22Rv1 (cell line): ENCODE measurements at regions not wholly inside any gene's neighbourhood (a gene's known extent, or its start where the extent isn't known, plus 50 kb on each side); places are given as distances from the start of the nearest gene placed in this dataset.

Source experiments
- H3K27ac ChIP-seq: fragments of 450-650 bp; 2 replicates; pipeline ENCODE4 v1.5.1; 2017
- ZFX ChIP-seq: fragments of 450-650 bp; IDR thresholded peaks from 2 replicates; pipeline ENCODE4 v1.6.1; 2017; ENCODE audit warnings: antibody characterized with exemption, borderline replicate concordance
- TF ChIP-seq, protein P1 (sequence below): fragments of 450-650 bp; IDR thresholded peaks from 2 replicates; pipeline ENCODE4 v1.5.1; 2017; ENCODE audit warnings: mild to moderate bottlenecking

DNA sequence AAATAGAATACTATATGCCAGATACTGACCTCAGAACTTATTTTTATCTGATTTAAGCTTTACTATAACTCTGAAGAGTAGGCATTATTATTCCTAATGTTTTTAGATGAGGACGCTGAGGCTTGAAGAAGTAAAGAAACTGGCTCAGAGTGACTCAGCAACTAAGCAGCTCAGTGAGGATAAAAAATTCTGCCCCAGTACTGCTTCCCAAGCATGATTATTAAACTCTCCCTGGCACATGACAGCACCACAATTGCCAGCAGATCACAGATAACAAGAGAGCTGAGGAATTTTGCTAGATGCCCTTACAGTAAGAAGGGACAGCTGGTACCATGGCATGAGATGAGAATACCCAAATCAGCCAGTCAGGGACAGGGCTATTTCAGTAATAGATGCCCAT, 219.4 kb downstream of the NKX6-1 start:
- TF ChIP-seq ZFX, result no peak
- H3K27ac ChIP-seq, result no peak overlapping the region

DNA sequence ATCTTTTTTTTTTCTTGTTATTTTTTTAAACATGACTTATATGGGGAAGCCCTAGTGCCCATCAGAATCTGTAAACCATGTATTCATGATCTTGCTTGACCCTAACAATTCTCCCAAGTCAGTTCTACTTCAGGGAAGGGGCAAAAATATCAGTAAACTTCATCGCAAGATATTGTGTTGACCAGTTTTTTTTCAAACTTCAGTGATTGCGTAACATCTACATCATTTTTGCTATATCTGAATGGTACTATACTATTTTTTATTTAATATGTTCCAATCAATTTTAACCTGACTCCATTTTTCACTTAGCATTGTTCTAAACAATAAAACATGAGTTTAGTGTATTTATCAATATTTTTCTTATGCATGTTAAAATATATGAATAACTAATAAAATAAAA, 221.2 kb downstream of the NKX6-1 start:
- TF ChIP-seq, protein P1, sequence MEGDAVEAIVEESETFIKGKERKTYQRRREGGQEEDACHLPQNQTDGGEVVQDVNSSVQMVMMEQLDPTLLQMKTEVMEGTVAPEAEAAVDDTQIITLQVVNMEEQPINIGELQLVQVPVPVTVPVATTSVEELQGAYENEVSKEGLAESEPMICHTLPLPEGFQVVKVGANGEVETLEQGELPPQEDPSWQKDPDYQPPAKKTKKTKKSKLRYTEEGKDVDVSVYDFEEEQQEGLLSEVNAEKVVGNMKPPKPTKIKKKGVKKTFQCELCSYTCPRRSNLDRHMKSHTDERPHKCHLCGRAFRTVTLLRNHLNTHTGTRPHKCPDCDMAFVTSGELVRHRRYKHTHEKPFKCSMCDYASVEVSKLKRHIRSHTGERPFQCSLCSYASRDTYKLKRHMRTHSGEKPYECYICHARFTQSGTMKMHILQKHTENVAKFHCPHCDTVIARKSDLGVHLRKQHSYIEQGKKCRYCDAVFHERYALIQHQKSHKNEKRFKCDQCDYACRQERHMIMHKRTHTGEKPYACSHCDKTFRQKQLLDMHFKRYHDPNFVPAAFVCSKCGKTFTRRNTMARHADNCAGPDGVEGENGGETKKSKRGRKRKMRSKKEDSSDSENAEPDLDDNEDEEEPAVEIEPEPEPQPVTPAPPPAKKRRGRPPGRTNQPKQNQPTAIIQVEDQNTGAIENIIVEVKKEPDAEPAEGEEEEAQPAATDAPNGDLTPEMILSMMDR, result no peak
- no peak for TF ChIP-seq ZFX
- no peak overlapping the region for H3K27ac ChIP-seq

DNA sequence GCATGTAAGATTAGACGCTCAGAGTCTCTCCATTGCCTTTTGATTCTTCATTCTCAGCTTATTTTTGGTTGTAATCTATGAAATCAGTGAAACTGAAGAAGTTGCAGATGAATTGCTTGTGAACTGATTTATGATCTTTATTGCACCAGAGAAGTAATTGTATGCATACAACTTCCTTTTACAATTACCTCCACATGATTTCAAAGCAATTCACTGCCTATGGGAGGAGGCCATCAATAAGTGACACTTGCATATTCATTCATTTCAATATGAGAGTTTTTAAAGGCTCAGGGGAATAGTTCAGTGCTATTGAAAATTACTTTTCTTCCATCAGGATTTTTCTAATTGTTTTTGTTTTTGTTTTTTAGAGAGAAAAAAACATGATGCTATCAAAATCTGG, 222.3 kb downstream of the NKX6-1 start:
- TF ChIP-seq, protein P1, result no peak
- no peak for TF ChIP-seq ZFX
- H3K27ac ChIP-seq, result no peak overlapping the region

DNA sequence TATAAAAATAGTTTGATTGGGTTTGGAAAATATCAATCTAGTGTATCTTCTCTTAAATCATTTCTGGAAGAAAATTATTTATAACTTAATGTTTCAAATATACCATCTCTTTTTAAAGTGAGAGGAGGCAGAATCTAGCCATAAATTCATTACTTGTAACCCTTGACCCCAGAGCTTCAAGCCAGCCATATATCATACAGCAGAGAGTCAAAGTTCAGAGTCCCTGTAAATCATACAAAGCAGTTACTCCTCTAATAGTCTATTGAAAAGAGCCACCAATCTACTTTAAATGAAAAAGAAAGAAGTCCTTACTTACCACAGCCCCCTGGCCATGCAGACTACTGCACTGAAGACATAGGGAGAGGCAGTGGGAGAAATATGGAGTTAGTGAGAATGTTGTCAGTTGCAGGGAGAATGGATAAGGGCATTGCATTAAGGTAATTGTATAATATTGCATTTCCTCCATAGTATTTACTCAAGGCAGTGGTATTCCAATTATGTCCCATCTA, 229.5 kb downstream of the NKX6-1 start:
- no peak for TF ChIP-seq ZFX
- TF ChIP-seq, protein P1, result no peak
- H3K27ac ChIP-seq, result no peak overlapping the region

DNA sequence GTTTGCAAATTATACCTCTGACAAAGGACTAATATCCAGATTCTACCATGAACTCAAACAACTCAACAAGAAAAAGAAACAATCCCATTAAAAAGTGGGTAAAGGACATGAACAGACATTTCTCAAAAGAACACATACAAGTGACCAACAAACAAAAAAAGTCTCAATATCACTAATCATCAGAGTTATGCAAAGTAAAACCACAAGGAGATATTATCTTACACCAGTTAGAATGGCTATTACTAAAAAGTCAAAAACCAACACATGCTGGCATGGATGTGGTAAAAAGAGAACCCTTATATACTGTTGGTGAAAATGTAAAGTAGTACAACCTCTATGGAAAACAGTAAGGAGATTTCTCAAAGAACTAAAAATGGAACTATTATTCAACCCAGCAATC, 234.4 kb downstream of the NKX6-1 start:
- TF ChIP-seq, protein P1, result no peak
- TF ChIP-seq ZFX, result no peak
- H3K27ac ChIP-seq, result no peak overlapping the region

DNA sequence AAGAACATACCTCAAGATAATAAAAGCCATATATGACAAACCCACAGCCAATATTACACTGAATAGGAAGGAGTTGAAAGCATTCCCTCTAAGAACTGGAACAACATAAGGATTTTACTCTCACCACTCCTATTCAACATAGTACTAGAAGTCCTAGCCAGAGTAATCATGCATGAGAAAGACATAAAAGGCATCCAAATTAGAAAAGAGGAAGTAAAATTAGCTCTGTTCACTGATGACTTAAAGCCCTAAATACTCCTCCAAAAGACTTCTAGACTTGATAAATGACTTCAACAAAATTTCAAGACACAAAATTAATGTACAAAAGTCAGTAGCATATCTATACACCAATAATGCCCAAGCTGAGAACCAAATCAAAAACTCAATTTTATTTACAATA, 235.7 kb downstream of the NKX6-1 start:
- H3K27ac ChIP-seq, result no peak overlapping the region
- no peak for TF ChIP-seq ZFX
- TF ChIP-seq, protein P1, result no peak

DNA sequence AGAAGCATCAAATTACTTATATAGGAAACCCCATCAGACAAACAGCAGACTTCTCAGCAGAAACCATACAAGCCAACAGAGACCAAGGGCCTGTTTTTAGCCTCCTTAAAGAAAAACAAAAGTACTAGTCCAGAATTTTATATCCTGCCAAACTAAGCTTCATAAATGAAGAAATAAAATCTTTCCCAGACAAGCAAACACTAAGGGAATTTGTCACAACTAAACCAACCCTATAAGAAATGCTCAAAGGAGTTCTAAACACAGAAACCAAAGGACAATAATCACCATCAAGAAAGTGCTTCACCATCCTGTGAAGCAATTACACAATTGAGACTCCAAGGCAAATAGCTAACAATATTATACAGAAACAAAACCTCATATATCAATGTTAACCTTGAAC, 238.6 kb downstream of the NKX6-1 start:
- TF ChIP-seq, protein P1, result no peak
- TF ChIP-seq ZFX, result no peak
- H3K27ac ChIP-seq, result no peak overlapping the region
